ENCODE measurements at regions not wholly inside any gene's neighbourhood (a gene's known extent, or its start where the extent isn't known, plus 50 kb on each side); places are given as distances from the start of the nearest gene placed in this dataset.

GRCh38 chr6:15985379-15985959 lies 143.4 kb upstream of the MYLIP start:
- Histone ChIP-seq H3K36me3 (ENCODE audit: insufficient read depth) (no peaks in the 10 kb centered on the region), H3K9me2 (ENCODE audit: insufficient read depth) (peaks cover 14% of the 10 kb centered on the region; the same call in 1 of the 2 replicates), H3K79me2 (replicated peaks; ENCODE audit: insufficient read depth) (no peaks in the 10 kb centered on the region), H3F3A (replicated peaks; ENCODE audit: low read depth) (no peaks in the 10 kb centered on the region), H4K20me1 (replicated peaks; ENCODE audit: insufficient read depth) (no peaks in the 10 kb centered on the region), H3K27ac (ENCODE audit: low read depth) (no peak overlapping the region), H3K4me3 (no peak overlapping the region), H2AFZ (no peak overlapping the region), H3K27me3 (ENCODE audit: insufficient read depth) (no peaks in the 10 kb centered on the region), H3K4me2 (no peak overlapping the region), H3K4me1 (ENCODE audit: insufficient read depth) (no peaks in the 10 kb centered on the region)
- DNase-seq (ENCODE audit: low spot score) (no peak), ATAC-seq (no peak)
- Mint-ChIP-seq H3K4me3 (no peak overlapping the region), H3K27me3 (ENCODE audit: insufficient read depth, low read depth, poor library complexity) (no peaks in the 10 kb centered on the region), H3K4me1 (peaks cover 18% of the 10 kb centered on the region), H3K27ac (no peak overlapping the region), H3K9me3 (no peaks in the 10 kb centered on the region), H3K36me3 (ENCODE audit: low read depth) (no peaks in the 10 kb centered on the region)
- no peak for TF ChIP-seq EZH2 (IDR thresholded peaks at IDR 0.05; ENCODE audit: low read depth, unreplicated experiment)
- no peak for TF ChIP-seq NANOG (IDR thresholded peaks at IDR 0.05; ENCODE audit: borderline replicate concordance)
- no peak for TF ChIP-seq ZNF462 (CRISPR knock-in tag; IDR thresholded peaks at IDR 0.05)
- no peak for TF ChIP-seq EZH2phosphoT487 (IDR thresholded peaks at IDR 0.05; ENCODE audit: unreplicated experiment)
- TF ChIP-seq STAT1 (IDR thresholded peaks at IDR 0.05; ENCODE audit: unreplicated experiment), result no peak
- no peak for TF ChIP-seq ZNF331 (CRISPR knock-in tag; IDR thresholded peaks at IDR 0.05; ENCODE audit: low read depth)
- no peak for TF ChIP-seq CTCF (conservative IDR thresholded peaks at IDR 0.05; ENCODE audit: low read depth in 2 of 2)
- TF ChIP-seq JUNB (IDR thresholded peaks at IDR 0.05; ENCODE audit: unreplicated experiment), result no peak
- TF ChIP-seq, protein P1, sequence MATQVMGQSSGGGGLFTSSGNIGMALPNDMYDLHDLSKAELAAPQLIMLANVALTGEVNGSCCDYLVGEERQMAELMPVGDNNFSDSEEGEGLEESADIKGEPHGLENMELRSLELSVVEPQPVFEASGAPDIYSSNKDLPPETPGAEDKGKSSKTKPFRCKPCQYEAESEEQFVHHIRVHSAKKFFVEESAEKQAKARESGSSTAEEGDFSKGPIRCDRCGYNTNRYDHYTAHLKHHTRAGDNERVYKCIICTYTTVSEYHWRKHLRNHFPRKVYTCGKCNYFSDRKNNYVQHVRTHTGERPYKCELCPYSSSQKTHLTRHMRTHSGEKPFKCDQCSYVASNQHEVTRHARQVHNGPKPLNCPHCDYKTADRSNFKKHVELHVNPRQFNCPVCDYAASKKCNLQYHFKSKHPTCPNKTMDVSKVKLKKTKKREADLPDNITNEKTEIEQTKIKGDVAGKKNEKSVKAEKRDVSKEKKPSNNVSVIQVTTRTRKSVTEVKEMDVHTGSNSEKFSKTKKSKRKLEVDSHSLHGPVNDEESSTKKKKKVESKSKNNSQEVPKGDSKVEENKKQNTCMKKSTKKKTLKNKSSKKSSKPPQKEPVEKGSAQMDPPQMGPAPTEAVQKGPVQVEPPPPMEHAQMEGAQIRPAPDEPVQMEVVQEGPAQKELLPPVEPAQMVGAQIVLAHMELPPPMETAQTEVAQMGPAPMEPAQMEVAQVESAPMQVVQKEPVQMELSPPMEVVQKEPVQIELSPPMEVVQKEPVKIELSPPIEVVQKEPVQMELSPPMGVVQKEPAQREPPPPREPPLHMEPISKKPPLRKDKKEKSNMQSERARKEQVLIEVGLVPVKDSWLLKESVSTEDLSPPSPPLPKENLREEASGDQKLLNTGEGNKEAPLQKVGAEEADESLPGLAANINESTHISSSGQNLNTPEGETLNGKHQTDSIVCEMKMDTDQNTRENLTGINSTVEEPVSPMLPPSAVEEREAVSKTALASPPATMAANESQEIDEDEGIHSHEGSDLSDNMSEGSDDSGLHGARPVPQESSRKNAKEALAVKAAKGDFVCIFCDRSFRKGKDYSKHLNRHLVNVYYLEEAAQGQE (IDR thresholded peaks at IDR 0.05; ENCODE audit: unreplicated experiment), result no peak
- TF ChIP-seq POLR2AphosphoS5 (IDR thresholded peaks at IDR 0.05; ENCODE audit: low read depth), result no peak
- TF ChIP-seq ZNF114 (CRISPR knock-in tag; IDR thresholded peaks at IDR 0.05), result no peak
- TF ChIP-seq, protein P2, sequence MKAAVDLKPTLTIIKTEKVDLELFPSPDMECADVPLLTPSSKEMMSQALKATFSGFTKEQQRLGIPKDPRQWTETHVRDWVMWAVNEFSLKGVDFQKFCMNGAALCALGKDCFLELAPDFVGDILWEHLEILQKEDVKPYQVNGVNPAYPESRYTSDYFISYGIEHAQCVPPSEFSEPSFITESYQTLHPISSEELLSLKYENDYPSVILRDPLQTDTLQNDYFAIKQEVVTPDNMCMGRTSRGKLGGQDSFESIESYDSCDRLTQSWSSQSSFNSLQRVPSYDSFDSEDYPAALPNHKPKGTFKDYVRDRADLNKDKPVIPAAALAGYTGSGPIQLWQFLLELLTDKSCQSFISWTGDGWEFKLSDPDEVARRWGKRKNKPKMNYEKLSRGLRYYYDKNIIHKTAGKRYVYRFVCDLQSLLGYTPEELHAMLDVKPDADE (IDR thresholded peaks at IDR 0.05), result no peak
- no peak for TF ChIP-seq CREB1 (CRISPR knock-in tag; IDR thresholded peaks at IDR 0.05; ENCODE audit: low read depth)
